A673 (cell line): ENCODE measurements at regions not wholly inside any gene's neighbourhood (a gene's known extent, or its start where the extent isn't known, plus 50 kb on each side); places are given as distances from the start of the nearest gene placed in this dataset.

ENCODE experiments used
- CTCF ChIP-seq: fragments of 300-800, 200-600 bp; sonication (generic); conservative IDR thresholded peaks from 2 replicates; pipeline ENCODE4 v1.5.1; 2017; ENCODE audit warnings: low read depth, mild to moderate bottlenecking, antibody characterized with exemption, low read length, moderate library complexity, mixed read lengths
- EZH2 ChIP-seq: fragments of 200-600 bp; sonication (generic); IDR thresholded peaks from 2 replicates; pipeline ENCODE4 v1.6.1; 2017; ENCODE audit warnings: borderline replicate concordance, low read depth, mild to moderate bottlenecking, mixed read lengths, antibody characterized with exemption, low read length; ENCODE audit not compliant: poor library complexity, severe bottlenecking

GRCh38 chr5:67693956-67694809 is 497.6 kb upstream of the CD180 start:
- no peak for TF ChIP-seq CTCF
- TF ChIP-seq EZH2: no peak
